Brain microvascular endothelial cell (primary cell): ENCODE measurements at regions not wholly inside any gene's neighbourhood (a gene's known extent, or its start where the extent isn't known, plus 50 kb on each side); places are given as distances from the start of the nearest gene placed in this dataset.
"Not testable (repeated sequence)": the region's sequence is repeated elsewhere in the genome, so short reads cannot be mapped to it uniquely, and the experiment has no call there.

Experiments used
- DNase-seq: peaks from one replicate; pipeline ENCODE4 v3.0.0-alpha.2; 2020
- H3K27ac ChIP-seq: fragments of 250-450 bp; sonication (Bioruptor Pico); 2 replicates; pipeline ENCODE4 v1.5.1; 2020; ENCODE audit warnings: mild to moderate bottlenecking, moderate library complexity
- H3K27me3 ChIP-seq: fragments of 250-450 bp; sonication (Bioruptor Pico); replicated peaks from 2 replicates; pipeline ENCODE4 v1.5.1; 2020; ENCODE audit warnings: mild to moderate bottlenecking
- H3K36me3 ChIP-seq: fragments of 250-450 bp; sonication (Bioruptor Pico); replicated peaks from 2 replicates; pipeline ENCODE4 v1.5.1; 2020; ENCODE audit warnings: mild to moderate bottlenecking
- H3K4me3 ChIP-seq: 2 replicates; pipeline ENCODE4 v1.5.1; 2011; ENCODE audit warnings: low read depth, mild to moderate bottlenecking, control low read depth, low read length, moderate library complexity
- in situ Hi-C: cut with HindIII; loops from 2 replicates; pipeline ENCODE4 v1.10.0; 2017; ENCODE audit warnings: low sequenced_read_pairs, low pct_ligation_motif_present
- TF ChIP-seq, protein P1 (sequence below): IDR thresholded peaks from 2 replicates; pipeline ENCODE4 v1.5.1; 2011; ENCODE audit warnings: low read depth, mild to moderate bottlenecking, moderate library complexity, low read length, control low read depth, inconsistent platforms; ENCODE audit errors: missing control alignments

DNA sequence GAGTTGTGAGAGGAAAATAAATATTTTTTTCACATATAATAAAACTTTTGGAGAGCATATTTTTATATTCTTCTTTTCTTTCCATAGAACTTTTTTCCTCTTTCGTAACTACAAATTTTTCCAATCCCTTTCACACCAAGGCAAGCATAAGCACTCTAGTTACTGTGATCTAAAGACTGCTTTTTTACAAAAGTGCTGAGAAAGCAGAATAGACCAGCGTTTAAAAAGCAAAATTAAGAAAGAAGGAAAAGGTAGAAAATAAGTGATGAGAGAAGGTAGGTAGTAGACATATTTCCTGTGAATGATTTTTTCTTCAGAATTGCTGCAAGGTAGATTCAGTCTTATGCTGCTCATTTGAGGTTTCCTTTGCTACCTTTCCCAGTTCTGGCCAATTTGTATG lies 195.5 kb downstream of the MBL2 start:
- no peak for DNase-seq
- TF ChIP-seq, protein P1, sequence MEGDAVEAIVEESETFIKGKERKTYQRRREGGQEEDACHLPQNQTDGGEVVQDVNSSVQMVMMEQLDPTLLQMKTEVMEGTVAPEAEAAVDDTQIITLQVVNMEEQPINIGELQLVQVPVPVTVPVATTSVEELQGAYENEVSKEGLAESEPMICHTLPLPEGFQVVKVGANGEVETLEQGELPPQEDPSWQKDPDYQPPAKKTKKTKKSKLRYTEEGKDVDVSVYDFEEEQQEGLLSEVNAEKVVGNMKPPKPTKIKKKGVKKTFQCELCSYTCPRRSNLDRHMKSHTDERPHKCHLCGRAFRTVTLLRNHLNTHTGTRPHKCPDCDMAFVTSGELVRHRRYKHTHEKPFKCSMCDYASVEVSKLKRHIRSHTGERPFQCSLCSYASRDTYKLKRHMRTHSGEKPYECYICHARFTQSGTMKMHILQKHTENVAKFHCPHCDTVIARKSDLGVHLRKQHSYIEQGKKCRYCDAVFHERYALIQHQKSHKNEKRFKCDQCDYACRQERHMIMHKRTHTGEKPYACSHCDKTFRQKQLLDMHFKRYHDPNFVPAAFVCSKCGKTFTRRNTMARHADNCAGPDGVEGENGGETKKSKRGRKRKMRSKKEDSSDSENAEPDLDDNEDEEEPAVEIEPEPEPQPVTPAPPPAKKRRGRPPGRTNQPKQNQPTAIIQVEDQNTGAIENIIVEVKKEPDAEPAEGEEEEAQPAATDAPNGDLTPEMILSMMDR = no peak
- in situ Hi-C loops = no loop called here
- Histone ChIP-seq H3K4me3 (no peak overlapping the region), H3K36me3 (no peaks in the 10 kb centered on the region), H3K27me3 (no peaks in the 10 kb centered on the region), H3K27ac (no peak overlapping the region)

DNA sequence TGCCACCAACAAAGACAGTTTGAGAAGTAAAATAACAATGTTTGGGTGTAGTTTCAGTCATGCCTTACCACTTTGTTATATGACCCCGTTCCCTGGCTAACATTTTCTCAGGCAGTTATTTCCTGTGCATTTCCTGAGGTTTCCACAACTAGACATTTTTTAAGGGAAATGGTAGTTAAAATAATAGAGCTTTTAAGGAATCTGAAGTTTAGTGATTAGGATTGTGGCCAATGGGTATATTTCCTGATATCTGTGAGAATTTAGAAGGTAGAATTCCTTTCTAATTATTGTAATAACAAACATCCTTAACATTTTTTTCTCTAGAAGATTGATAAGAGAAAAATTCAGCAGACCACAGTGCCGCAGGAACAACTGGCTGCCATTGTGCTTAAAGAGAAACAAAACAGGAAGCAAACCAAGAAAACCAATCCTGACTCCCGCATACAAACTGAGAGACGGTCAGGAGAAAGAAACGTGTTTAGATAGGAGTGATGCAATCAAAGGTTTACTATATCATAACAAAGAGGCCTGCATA lies 193.6 kb downstream of the MBL2 start:
- Histone ChIP-seq H3K27me3 (no peaks in the 10 kb centered on the region), H3K27ac (peak overlapping the region; percentile 73), H3K4me3 (no peak overlapping the region), H3K36me3 (no peaks in the 10 kb centered on the region)
- DNase-seq = peak; percentile 86
- in situ Hi-C loops = no loop called here
- TF ChIP-seq, protein P1 = no peak

DNA sequence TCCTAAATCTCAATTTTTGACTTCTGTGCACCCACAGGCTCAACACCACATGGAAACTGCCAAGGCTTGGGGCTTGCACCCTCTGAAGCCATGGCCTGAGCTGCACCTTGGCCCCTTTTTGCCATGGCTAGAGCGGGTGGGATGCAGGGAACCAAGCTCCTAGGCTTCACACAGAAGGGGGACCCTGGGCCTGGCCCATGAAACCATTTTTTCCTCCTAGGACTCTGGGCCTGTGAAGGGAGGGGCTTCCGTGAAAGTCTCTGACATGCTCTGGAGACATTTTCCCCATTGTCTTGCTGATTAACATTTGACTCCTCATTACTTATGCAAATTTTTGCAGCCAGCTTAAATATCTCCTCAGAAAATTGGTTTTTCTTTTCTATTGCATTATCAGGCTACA lies 190.9 kb downstream of the MBL2 start:
- DNase-seq, H3K27ac ChIP-seq, H3K36me3 ChIP-seq, H3K4me3 ChIP-seq, in situ Hi-C loops, H3K27me3 ChIP-seq: not testable (repeated sequence)

DNA sequence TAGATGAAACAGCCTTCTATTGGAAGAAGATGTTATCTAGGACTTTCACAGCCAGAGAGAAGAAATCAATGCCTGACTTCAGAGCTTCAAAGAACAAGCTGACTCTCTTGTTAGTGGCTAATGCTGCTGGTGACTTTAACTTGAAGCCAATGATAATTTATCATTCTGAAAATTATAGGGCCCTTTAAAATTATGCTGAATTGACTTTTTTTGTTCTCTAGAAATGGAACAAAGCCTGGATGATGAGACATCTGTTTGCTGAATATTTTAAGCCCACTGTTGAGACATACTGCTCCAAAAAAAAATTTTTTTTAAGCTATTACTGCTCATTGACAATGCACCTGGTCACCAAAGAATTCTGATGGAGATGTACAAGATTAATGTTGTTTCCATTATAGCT lies 189.2 kb downstream of the MBL2 start:
- Histone ChIP-seq H3K36me3 (no peaks in the 10 kb centered on the region), H3K4me3 (no peak overlapping the region), H3K27ac (no peak overlapping the region), H3K27me3 (no peaks in the 10 kb centered on the region)
- DNase-seq = no peak
- in situ Hi-C loops = no loop called here
- TF ChIP-seq, protein P1 = no peak

DNA sequence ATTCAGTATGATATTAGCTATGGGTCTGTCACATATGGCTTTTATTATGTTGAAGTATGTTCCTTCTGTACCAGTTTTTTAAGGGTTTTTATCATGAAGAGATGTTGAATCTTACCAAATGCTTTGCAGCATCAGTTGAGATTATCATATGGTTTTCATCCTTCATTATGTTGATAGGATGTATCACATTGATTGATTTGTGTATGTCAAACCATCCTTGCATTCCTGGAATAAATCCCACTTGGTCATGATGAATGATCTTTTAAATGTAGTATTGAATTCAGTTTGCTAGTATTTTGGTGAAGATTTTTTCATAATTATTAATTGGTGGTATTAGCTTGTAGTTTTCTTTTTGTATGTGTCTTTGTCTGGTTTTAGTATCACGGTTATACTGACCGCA lies 185.9 kb downstream of the MBL2 start:
- no peak for DNase-seq
- TF ChIP-seq, protein P1 = no peak
- no peaks in the 10 kb centered on the region for H3K27me3 ChIP-seq
- H3K4me3 ChIP-seq = no peak overlapping the region
- H3K27ac ChIP-seq = no peak overlapping the region
- H3K36me3 ChIP-seq = no peaks in the 10 kb centered on the region
- in situ Hi-C loops = no loop called here

DNA sequence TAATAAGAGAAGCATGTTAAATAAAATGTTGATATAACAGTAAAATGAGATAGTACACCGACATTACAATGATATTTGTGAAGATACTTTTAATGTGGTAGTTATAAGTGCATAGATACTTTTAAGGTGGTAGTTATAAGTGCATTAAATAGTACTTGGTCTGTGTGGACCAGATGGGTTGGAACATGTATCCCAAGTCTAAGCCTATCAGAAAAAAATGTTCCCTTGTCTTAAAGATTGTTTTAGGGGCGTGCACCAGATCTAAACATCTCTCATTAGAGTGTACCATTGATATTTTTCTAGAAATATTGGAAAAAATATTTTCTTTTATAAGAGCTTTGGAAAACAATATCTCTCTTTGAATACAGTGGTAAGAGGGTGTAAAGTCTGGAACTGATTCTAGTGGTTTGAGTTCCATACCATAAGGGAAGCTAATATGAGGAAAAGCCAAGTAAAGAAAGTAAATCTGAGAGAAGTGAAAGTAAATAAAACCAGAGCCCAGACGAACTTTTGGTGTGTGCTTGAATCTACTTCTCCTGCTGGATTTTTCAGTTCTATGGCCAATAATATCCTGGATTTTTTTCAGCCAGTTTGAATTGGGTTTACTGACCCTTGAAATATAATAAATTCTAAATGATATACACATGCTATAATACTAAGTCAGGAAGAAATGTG lies 175.3 kb downstream of the MBL2 start:
- Histone ChIP-seq H3K4me3 (peak overlapping the region; percentile 10), H3K36me3 (no peaks in the 10 kb centered on the region), H3K27ac (no peak overlapping the region), H3K27me3 (no peaks in the 10 kb centered on the region)
- in situ Hi-C loops = no loop called here
- no peak for DNase-seq
- TF ChIP-seq, protein P1 = no peak
